Loucy (cell line): ENCODE measurements at regions not wholly inside any gene's neighbourhood (a gene's known extent, or its start where the extent isn't known, plus 50 kb on each side); places are given as distances from the start of the nearest gene placed in this dataset.

Experiments
- CTCF ChIP-seq: fragments of 200-600 bp; sonication (generic); conservative IDR thresholded peaks from 2 replicates; pipeline ENCODE4 v1.5.1; 2014; ENCODE audit warnings: mild to moderate bottlenecking, antibody characterized with exemption, low read length
- EZH2phosphoT487 ChIP-seq: fragments of 200-600 bp; IDR thresholded peaks from 2 replicates; pipeline ENCODE4 v1.6.1; 2018; ENCODE audit warnings: antibody characterized with exemption, mild to moderate bottlenecking, moderate library complexity, borderline replicate concordance

GRCh38 chr17:83199500-83200201 is 120.2 kb downstream of the METRNL start:
- no peak for TF ChIP-seq CTCF
- TF ChIP-seq EZH2phosphoT487 = no peak
